Right lung (tissue), 2 donors: ENCODE measurements at regions not wholly inside any gene's neighbourhood (a gene's known extent, or its start where the extent isn't known, plus 50 kb on each side); places are given as distances from the start of the nearest gene placed in this dataset.
"Not testable (repeated sequence)": the region's sequence is repeated elsewhere in the genome, so short reads cannot be mapped to it uniquely, and the experiment has no call there.

Experiments used
- DNase-seq, 2 donors: peaks; one replicate each; pipeline ENCODE4 v3.0.0-alpha.2; 2013

DNA sequence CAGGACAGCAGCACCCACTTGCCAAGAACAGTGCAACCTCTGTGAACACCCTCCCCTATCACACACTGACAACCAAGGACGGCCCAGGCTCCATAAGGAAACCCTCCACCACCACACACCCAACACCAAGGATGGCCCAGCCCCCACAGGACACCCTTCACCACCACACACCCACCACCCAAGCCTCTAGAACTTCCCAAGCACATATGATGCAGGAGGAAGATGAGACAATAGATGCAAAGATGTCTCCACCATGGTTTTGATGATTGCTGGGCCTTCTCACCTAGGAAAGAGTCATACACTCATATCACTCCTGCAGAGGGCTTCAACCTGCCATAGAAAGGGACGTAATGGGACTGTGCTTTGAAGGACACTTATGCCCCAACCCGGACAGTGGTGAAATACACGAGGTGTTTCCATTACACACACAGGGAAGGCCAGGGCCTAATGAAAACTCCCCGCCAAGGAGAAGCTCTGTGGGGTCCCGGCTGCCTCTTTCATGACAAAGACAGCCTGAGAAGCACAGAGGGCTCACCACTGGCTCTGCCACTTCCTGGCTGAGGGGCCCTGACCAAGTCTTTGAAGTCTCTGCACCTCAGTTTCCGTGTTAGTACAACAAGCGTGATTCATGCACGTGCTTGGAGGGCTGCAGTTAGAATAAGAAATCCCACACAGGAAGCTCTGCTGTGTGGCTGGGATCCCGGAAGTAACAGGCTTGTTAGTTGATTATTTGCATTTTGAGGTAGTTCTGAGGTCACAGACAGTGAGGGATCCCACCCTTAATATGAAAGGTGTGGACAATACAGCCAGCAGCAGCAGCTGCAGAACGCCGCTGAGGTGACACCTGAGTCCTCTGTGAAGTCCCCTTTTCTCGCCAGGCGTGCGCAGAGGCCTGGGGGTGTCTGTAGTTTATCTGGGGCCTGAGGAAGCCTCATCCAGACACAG is 61.9 kb upstream of the ATP12A start:
- DNase-seq: no peak

GRCh38 chr13:24619282-24619681 is 60.9 kb upstream of the ATP12A start:
- no peak for DNase-seq

- DNase-seq: not testable (repeated sequence)
Observed at GRCh38 chr13:24622481-24623148, 57.6 kb upstream of the ATP12A start.

DNA sequence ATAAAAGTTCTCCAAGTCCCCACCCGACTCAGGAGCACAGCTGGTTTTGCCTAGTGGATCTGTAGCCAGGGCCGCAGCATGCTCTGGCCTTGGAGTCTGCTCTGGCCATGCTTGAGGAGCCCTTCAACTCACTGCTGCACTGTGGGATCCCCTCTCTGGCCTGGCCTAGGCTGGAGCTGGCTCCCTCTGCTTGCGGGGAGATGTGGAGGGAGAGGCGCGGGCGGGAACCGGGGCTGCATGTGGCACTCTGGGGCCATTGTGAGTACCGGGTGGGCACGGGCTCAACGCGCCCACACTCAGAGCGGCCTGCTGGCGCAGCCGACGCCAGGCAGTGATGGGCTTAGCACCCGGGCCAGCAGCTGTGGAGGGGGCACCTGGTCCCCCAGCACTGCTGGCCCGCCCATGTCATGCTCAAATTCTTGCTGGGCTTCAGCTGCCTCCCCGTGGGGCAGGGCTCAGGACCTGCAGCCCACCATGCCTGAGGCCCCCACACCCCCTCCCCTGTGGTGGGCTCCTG is 57.0 kb upstream of the ATP12A start:
- no peak for DNase-seq

DNA sequence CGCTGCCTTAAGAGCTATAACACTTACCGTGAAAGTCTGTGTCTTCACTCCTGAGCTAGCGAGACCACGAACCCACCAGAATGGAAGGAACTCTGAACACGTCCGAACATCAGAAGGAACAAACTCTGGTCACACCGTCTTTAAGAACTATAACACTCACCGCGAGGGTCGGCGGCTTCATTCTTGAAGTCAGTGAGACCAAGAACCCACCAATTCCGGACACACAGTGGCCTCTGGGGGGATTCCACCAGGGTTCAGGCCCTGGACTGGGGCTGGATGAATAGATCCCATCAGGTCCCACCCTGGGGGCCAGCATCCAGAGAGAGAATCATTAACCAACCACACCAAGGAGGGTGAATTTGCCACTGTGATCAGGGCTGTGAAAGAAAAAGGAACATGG is 55.8 kb upstream of the ATP12A start:
- DNase-seq: no peak

GRCh38 chr13:24624801-24625231 is 55.4 kb upstream of the ATP12A start:
- DNase-seq: peak in 1 of 2 donors; percentile 51

DNA sequence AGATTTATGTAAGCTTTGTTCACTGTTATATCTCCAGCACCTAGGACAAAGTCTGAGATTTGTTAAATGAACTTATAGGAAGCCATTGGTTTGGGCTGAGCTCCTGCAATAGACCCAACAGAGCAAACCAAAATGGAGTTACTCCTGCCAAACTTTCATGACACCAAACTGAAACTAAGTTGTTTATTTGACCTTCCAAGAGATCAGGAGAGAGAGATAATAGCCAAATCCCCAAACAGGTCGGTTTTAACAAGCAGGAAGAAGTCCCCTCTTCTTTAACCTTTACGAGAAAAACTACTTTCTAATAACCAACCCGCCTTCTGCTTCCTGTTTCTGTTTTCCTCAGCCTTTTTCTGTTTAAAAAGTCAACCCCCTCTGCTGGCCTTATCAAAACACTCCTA is 54.9 kb upstream of the ATP12A start:
- DNase-seq: no peak

DNA sequence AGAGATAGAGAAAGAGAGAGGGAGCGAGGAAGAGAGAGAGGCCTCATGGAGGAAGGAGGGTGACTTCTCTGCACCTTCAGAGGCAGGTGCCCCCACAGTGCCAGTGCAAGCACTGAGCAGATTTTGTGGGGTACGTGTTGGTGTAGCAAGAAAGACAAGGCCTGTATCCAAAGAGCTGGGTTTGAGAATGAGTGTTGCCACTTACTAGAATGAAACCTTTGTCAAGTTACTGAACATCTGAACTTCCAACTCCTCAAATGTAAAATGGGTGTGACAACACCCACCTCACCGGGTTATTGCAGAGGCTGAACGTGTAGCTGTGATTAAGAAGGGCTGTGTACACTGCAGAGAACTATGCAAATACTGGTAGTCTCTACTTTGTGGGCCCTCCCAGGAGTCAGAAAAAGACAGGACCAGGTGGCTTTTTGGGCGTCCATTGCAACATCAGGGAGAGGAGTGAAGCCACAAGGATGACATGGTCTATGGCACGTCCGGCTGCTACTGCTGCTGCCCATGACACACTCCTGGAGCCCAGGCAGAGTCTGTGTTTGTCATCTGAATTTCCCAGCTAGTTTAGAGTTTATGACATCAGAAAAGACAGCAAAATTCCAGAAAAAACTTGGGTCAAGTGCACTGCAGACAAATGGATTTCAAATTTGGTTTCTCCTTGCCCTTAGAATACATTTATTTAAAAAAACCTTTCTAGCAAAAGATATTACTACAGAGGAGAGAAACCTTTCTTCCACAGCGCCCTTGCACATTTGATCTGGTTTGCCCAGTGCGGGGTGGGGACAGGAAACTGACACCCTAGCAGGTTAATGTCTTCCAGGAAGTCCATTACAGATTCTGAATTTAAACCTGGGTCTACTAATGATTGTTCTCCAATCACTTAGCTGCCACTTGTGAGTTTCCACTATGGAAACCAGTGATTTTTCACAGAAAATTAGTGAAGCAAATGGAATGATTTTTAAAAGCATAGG is 54.0 kb upstream of the ATP12A start:
- DNase-seq: no peak

GRCh38 chr13:24627090-24627714 is 53.0 kb upstream of the ATP12A start:
- no peak for DNase-seq

DNA sequence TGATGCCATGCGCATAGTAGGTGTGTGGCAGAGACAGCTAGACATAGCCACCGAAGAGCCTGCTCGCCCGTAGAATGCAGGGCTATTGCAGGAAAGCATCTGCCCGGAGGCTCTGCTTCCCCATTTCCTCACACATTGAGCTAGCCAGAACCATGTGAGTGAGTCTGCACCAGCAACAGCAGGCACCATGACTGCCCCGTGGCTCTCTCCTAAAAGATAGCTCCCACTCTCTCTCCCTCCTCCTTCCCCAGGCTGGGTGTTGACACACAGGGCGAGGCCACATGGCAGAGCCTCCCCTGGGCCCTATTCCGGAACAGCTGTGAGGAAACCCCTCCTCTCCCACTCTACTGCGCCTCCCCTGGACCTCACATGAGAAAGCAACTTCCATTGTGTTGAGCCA is 52.3 kb upstream of the ATP12A start:
- no peak for DNase-seq

- no peak for DNase-seq
Observed at GRCh38 chr13:24629320-24629719, 50.9 kb upstream of the ATP12A start.

DNA sequence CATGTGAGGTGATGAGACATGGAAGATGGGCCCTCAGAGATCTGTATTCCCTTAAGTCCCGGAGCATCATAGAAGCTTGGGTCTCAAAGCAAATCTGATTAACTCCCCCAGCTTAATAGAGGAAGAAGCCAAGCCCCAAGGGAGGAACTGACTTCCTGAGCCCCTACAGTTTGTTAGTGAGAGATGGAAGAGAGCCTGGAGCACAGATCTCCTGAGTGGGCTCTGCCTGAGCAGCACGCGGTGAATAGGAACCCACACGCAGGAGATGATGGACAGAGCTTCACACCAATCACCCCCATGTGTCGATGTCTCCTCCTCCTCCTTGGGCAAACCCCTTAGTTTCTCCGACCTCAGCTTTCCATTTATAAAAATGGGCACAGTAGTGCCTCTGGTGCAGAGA is 50.1 kb upstream of the ATP12A start:
- no peak for DNase-seq
